ENCODE measurements at regions not wholly inside any gene's neighbourhood (a gene's known extent, or its start where the extent isn't known, plus 50 kb on each side); places are given as distances from the start of the nearest gene placed in this dataset.

DNA sequence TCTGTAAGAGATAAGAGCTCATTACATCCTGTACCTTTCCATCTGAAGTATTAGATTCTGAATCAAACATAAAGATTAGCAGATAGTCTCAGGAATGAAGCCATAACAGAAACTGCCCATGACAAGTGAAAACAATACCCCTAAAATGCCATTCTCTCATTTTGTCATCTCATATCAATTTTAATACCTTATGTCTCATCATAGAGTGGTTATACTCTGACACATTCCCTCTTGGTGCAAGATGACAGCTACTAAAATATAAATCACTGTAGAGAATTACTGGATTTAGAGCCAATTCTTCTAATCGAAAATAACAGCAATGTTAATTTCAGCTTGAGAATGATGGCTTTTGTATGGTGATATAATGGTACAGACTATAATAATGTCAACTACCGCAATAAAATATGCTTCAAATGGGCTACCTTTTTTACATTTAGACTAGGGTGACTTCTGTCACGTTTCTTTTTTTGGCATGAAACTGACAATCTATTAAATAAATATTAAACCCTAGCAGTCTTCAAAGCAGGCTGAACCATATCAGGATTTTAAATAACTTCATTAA lies 125.1 kb upstream of the ITGA4 start:
- no peak overlapping the region for H3K4me3 ChIP-seq (ENCODE audit: low read length)
- H3K9me3 ChIP-seq (ENCODE audit: low read depth, low read length), result no peaks in the 10 kb centered on the region
- H3K27me3 ChIP-seq (ENCODE audit: insufficient read depth, low read length), result no peaks in the 10 kb centered on the region
- no peaks in the 10 kb centered on the region for H3K4me1 ChIP-seq (ENCODE audit: insufficient read depth, low read length)

GRCh38 chr2:181334158-181334826 lies 122.9 kb upstream of the ITGA4 start:
- Histone ChIP-seq H3K4me3 (ENCODE audit: low read length) (no peak overlapping the region), H3K9me3 (ENCODE audit: low read depth, low read length) (no peaks in the 10 kb centered on the region), H3K4me1 (ENCODE audit: insufficient read depth, low read length) (no peaks in the 10 kb centered on the region), H3K27me3 (ENCODE audit: insufficient read depth, low read length) (no peaks in the 10 kb centered on the region)

- Histone ChIP-seq H3K4me1 (ENCODE audit: insufficient read depth, low read length) (no peaks in the 10 kb centered on the region), H3K9me3 (ENCODE audit: low read depth, low read length) (no peaks in the 10 kb centered on the region), H3K4me3 (ENCODE audit: low read length) (no peak overlapping the region), H3K27me3 (ENCODE audit: insufficient read depth, low read length) (no peaks in the 10 kb centered on the region)
Observed at GRCh38 chr2:181340891-181341290, 116.3 kb upstream of the ITGA4 start.

DNA sequence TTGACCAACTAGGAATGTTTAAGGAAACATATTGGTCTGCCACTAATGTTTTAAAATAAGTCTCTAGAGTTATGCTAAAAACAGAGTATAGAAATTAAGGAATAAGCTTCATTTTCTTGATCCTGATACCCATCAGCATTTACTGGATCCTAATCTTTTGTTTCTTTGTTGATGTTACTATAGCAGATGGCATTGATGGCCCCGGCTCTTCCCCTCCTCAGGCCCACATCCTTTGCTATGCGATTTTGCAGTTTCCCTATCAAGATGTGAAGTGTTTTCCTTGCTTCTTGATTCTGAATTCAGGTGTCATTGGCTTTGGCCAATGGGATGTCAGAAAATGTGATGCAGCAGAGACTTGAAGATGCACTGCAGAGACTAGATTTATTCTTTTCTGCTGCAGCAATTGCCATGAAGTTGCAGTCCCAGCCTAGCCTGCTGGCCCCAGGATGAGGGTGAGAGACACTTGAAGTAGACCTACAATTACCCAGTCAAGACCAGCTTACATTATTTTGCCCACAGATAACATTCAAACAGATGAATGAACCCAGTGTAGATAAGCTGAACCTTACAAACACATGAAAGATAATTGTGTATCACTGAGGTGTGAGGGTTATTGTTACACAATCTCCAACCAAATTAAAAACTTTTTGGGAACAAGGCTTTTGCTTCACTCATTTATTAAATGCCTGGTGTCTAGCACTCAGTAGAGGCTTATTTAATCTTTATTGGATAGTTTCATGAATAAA lies 115.2 kb upstream of the ITGA4 start:
- Histone ChIP-seq H3K27me3 (ENCODE audit: insufficient read depth, low read length) (no peaks in the 10 kb centered on the region), H3K4me3 (ENCODE audit: low read length) (no peak overlapping the region), H3K4me1 (ENCODE audit: insufficient read depth, low read length) (no peaks in the 10 kb centered on the region), H3K9me3 (ENCODE audit: low read depth, low read length) (no peaks in the 10 kb centered on the region)

DNA sequence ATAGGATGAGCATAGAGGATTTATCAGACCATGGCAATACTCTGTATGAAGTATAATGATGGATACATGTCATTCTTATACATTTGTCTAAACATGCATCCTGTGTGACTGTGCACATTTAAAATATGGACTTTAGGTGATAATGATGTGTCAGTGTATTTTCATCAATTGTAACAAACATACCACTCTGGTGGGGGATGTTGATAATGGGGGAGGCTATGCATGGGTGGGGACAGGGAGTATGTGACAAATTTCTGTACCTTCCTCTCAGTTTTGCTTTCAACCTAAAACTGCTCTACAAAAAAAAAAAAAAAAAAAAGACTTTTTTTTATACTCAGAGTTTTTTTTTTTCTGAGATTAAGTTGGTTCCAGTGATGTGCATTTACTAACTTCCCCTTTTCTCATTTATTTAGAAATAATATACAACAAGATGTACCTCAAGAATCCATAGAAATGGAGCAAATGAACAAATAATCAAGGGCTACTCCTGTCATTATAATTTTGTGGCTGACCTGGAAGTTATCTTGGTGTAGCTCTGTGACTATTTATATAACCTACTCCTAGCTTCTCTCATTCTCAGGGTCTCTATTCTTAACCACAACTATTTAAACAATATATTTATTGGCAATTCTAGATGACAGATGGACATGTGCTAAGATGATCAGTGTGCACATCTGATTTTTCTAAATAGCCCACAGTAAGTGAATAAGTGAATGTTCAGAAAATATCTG lies 108.9 kb upstream of the ITGA4 start:
- Histone ChIP-seq H3K9me3 (ENCODE audit: low read depth, low read length) (no peaks in the 10 kb centered on the region), H3K27me3 (ENCODE audit: insufficient read depth, low read length) (no peaks in the 10 kb centered on the region), H3K4me3 (ENCODE audit: low read length) (no peak overlapping the region), H3K4me1 (ENCODE audit: insufficient read depth, low read length) (peaks cover 14% of the 10 kb centered on the region)

- no peaks in the 10 kb centered on the region for H3K9me3 ChIP-seq (ENCODE audit: low read depth, low read length)
- H3K27me3 ChIP-seq (ENCODE audit: insufficient read depth, low read length), result no peaks in the 10 kb centered on the region
- H3K4me1 ChIP-seq (ENCODE audit: insufficient read depth, low read length), result peaks cover 14% of the 10 kb centered on the region
- H3K4me3 ChIP-seq (ENCODE audit: low read length), result no peak overlapping the region
Observed at GRCh38 chr2:181352158-181352557, 105.0 kb upstream of the ITGA4 start.

DNA sequence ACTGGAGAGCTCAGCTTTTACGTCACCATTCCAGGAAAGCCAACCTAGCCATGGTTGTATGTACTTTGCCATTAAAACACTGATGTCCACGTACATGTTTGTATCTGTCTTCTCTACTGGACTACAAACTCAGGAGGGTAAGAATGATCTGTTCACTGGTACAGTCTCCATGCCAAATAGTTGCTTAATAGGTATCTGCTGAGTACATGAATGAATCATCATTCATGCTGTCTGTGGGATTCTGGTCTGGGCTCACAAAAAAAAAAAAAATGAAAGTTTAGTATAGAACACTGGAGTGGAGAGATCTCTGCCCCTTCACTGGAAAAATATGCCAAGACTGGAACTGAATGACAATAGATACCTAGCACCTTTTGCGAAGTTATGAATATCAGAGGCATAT lies 102.6 kb upstream of the ITGA4 start:
- Histone ChIP-seq H3K9me3 (ENCODE audit: low read depth, low read length) (no peaks in the 10 kb centered on the region), H3K27me3 (ENCODE audit: insufficient read depth, low read length) (no peaks in the 10 kb centered on the region), H3K4me1 (ENCODE audit: insufficient read depth, low read length) (peaks cover 14% of the 10 kb centered on the region), H3K4me3 (ENCODE audit: low read length) (no peak overlapping the region)

DNA sequence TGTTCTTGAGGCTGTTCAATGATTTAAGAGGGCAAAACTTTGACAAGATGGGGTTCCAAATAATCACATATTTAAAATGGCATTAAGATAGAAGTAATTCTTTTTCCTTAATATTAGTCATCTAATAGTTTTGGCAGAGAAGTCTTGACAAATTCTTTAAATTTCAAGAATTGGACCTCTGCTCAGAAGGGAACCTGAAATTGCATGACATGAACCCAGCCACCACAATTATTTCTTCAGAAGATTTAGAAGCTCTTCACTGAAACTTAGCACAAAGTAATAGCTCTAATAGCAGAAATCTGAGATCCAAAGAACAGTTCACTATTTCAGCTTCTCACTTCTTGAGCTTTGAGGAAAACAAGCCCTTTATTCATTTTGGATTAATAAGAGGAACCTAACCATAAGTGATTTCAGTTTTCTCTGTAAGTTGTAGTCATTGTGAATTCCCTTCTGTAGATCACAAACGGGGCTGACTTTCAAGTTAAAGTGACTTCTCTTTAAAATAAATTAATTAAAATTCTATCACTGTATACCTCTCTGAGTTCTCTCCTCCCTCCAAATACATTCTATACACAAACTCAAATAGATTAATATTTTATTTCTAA lies 100.6 kb upstream of the ITGA4 start:
- Histone ChIP-seq H3K4me3 (ENCODE audit: low read length) (no peak overlapping the region), H3K4me1 (ENCODE audit: insufficient read depth, low read length) (peaks cover 8% of the 10 kb centered on the region), H3K9me3 (ENCODE audit: low read depth, low read length) (no peaks in the 10 kb centered on the region), H3K27me3 (ENCODE audit: insufficient read depth, low read length) (no peaks in the 10 kb centered on the region)

- no peak overlapping the region for H3K4me3 ChIP-seq (ENCODE audit: low read length)
- no peaks in the 10 kb centered on the region for H3K27me3 ChIP-seq (ENCODE audit: insufficient read depth, low read length)
- peaks cover 6% of the 10 kb centered on the region for H3K4me1 ChIP-seq (ENCODE audit: insufficient read depth, low read length)
- no peaks in the 10 kb centered on the region for H3K9me3 ChIP-seq (ENCODE audit: low read depth, low read length)
Observed at GRCh38 chr2:181357979-181358378, 99.2 kb upstream of the ITGA4 start.

DNA sequence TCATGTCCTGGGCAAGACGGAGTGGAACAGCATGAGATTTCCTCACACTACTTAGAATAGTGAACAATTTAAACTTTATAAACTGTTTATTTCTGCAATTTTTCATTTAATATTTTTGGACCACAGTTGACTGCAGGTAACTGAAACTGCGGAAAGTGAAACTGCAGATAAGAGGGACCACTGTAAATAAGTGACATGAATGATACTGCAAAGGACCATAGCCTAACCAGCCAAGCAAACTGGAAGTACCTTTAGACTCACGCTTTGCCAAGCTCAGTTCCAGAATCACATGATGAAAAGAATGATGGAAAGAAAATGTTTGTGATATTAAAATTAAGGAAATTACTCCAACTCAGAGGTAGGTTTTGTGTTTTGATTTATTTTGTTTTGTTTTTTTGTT lies 94.6 kb upstream of the ITGA4 start:
- peaks cover 14% of the 10 kb centered on the region for H3K4me1 ChIP-seq (ENCODE audit: insufficient read depth, low read length)
- H3K4me3 ChIP-seq (ENCODE audit: low read length), result no peak overlapping the region
- no peaks in the 10 kb centered on the region for H3K9me3 ChIP-seq (ENCODE audit: low read depth, low read length)
- H3K27me3 ChIP-seq (ENCODE audit: insufficient read depth, low read length), result no peaks in the 10 kb centered on the region

- Histone ChIP-seq H3K4me1 (ENCODE audit: insufficient read depth, low read length) (peaks cover 14% of the 10 kb centered on the region), H3K9me3 (ENCODE audit: low read depth, low read length) (no peaks in the 10 kb centered on the region), H3K4me3 (ENCODE audit: low read length) (no peak overlapping the region), H3K27me3 (ENCODE audit: insufficient read depth, low read length) (no peaks in the 10 kb centered on the region)
Observed at GRCh38 chr2:181363164-181363563, 94.0 kb upstream of the ITGA4 start.

DNA sequence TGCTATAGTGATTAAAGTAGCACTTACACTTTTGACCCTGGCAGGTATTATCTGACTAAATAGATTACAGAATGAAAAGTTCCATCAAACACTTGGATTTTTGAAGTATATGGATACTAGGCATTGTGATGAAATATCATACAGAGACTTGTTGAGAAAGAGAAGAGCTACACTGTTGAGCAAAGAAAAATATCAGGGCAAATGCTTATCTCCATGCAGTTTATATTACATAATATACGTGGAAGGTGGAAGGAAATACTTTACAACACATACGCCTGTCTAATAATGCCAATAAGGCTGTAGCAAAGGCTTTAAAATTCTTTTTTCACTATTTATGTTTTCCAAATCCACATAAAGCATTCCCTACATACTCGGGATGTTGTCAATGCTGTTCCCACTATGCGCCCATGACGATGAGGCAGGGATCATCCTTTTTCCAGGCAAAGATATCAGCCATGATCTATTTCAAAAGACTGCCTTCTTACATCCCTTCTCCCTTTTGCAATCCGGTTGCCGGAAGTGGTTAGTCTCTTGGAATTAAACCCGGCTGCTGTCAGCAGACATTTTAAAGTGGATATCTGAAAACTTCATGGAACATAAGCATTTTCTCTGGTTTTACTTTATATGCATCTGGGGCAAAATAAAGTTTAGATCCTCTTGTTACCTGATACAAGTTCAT lies 92.6 kb upstream of the ITGA4 start:
- Histone ChIP-seq H3K9me3 (ENCODE audit: low read depth, low read length) (no peaks in the 10 kb centered on the region), H3K4me3 (ENCODE audit: low read length) (no peak overlapping the region), H3K4me1 (ENCODE audit: insufficient read depth, low read length) (peaks cover 14% of the 10 kb centered on the region), H3K27me3 (ENCODE audit: insufficient read depth, low read length) (no peaks in the 10 kb centered on the region)

DNA sequence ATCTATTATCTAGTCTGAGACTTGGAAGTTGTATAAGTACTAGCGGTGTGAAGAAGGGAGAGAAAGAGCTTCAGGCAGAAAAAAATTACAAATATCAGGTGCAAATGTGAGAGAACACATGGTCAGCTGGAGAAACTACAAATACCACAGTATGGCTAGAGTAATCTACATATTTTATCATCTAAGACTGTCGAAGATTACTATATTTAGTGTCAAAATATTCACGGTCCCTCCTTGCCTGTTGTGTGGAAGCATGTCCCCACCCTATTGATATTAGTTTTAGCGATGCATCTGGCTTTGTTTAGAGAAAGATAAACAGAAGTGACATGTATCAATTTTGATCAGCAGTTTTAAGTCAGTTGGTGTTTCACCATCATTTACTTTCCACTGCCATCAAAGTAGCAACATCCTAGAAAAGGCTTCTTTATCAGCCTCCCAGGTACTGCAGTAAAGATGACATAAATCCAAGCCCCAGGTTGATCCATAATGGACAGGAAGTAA lies 90.5 kb upstream of the ITGA4 start:
- Histone ChIP-seq H3K4me3 (ENCODE audit: low read length) (no peak overlapping the region), H3K9me3 (ENCODE audit: low read depth, low read length) (no peaks in the 10 kb centered on the region), H3K4me1 (ENCODE audit: insufficient read depth, low read length) (peaks cover 16% of the 10 kb centered on the region), H3K27me3 (ENCODE audit: insufficient read depth, low read length) (no peaks in the 10 kb centered on the region)

DNA sequence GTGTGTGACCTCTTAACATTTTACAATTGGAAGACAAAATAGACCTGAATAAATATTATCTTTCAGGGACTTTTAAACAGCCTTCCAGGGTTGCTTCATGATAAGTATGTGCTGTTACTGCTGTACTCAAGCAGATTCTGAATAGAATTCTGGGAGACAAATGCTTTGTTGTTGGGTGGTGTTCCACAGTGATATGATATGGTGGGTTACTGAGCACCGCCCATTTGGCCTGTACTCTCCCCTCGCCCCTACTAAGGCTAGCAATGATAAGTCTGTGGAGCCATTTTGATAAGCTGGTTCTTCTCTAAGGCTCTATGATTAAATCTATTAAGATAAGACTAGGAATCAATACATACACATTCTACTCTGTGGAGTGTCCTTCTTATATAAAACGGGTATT lies 89.8 kb upstream of the ITGA4 start:
- Histone ChIP-seq H3K4me1 (ENCODE audit: insufficient read depth, low read length) (peaks cover 19% of the 10 kb centered on the region), H3K4me3 (ENCODE audit: low read length) (no peak overlapping the region), H3K9me3 (ENCODE audit: low read depth, low read length) (no peaks in the 10 kb centered on the region), H3K27me3 (ENCODE audit: insufficient read depth, low read length) (no peaks in the 10 kb centered on the region)

All from mononuclear cell (primary cell).